HG03045 (cell line): ENCODE measurements at regions not wholly inside any gene's neighbourhood (a gene's known extent, or its start where the extent isn't known, plus 50 kb on each side); places are given as distances from the start of the nearest gene placed in this dataset.
"Not testable (repeated sequence)": the region's sequence is repeated elsewhere in the genome, so short reads cannot be mapped to it uniquely, and the experiment has no call there.

Experiments used
- ATAC-seq: cut with Tn5 transposase; IDR thresholded peaks from one replicate; pipeline ENCODE4 v1.9.1; 2021; ENCODE audit warnings: mild to moderate bottlenecking, moderate library complexity; ENCODE audit not compliant: unreplicated experiment

- peak; percentile 97 for ATAC-seq
These were observed 135.6 kb upstream of the ZNF658 start for GRCh38 chr9:66764799-66765493.

- ATAC-seq, result not testable (repeated sequence)
These were observed 135.0 kb upstream of the ZNF658 start for GRCh38 chr9:66765531-66765930.

GRCh38 chr9:66771504-66771903 lies 129.0 kb upstream of the ZNF658 start:
- not testable (repeated sequence) for ATAC-seq

GRCh38 chr9:66774618-66775017 lies 125.9 kb upstream of the ZNF658 start:
- not testable (repeated sequence) for ATAC-seq

GRCh38 chr9:66779944-66780661 lies 120.4 kb upstream of the ZNF658 start:
- ATAC-seq, result not testable (repeated sequence)

GRCh38 chr9:66781240-66781639 lies 119.3 kb upstream of the ZNF658 start:
- ATAC-seq, result not testable (repeated sequence)

GRCh38 chr9:66782010-66782409 lies 118.5 kb upstream of the ZNF658 start:
- not testable (repeated sequence) for ATAC-seq

GRCh38 chr9:66785603-66786002 lies 114.9 kb upstream of the ZNF658 start:
- ATAC-seq, result not testable (repeated sequence)

- ATAC-seq, result not testable (repeated sequence)
These were observed 109.3 kb upstream of the ZNF658 start for GRCh38 chr9:66791092-66791750.

GRCh38 chr9:66794769-66795168 lies 105.8 kb upstream of the ZNF658 start:
- ATAC-seq, result not testable (repeated sequence)

- not testable (repeated sequence) for ATAC-seq
These were observed 104.6 kb upstream of the ZNF658 start for GRCh38 chr9:66795723-66796503.

- not testable (repeated sequence) for ATAC-seq
These were observed 102.5 kb upstream of the ZNF658 start for GRCh38 chr9:66797905-66798616.

GRCh38 chr9:66803619-66804018 lies 96.9 kb upstream of the ZNF658 start:
- not testable (repeated sequence) for ATAC-seq

GRCh38 chr9:66810247-66810646 lies 90.3 kb upstream of the ZNF658 start:
- not testable (repeated sequence) for ATAC-seq

- not testable (repeated sequence) for ATAC-seq
These were observed 88.2 kb upstream of the ZNF658 start for GRCh38 chr9:66812367-66812766.

- ATAC-seq, result not testable (repeated sequence)
These were observed 87.6 kb upstream of the ZNF658 start for GRCh38 chr9:66812967-66813366.

GRCh38 chr9:66814038-66814437 lies 86.5 kb upstream of the ZNF658 start:
- ATAC-seq, result not testable (repeated sequence)

GRCh38 chr9:66819510-66819909 lies 81.0 kb upstream of the ZNF658 start:
- ATAC-seq, result not testable (repeated sequence)

- not testable (repeated sequence) for ATAC-seq
These were observed 80.4 kb upstream of the ZNF658 start for GRCh38 chr9:66820014-66820660.

GRCh38 chr9:66824169-66824568 lies 76.4 kb upstream of the ZNF658 start:
- not testable (repeated sequence) for ATAC-seq
